ENCODE measurements at regions not wholly inside any gene's neighbourhood (a gene's known extent, or its start where the extent isn't known, plus 50 kb on each side); places are given as distances from the start of the nearest gene placed in this dataset.

DNA sequence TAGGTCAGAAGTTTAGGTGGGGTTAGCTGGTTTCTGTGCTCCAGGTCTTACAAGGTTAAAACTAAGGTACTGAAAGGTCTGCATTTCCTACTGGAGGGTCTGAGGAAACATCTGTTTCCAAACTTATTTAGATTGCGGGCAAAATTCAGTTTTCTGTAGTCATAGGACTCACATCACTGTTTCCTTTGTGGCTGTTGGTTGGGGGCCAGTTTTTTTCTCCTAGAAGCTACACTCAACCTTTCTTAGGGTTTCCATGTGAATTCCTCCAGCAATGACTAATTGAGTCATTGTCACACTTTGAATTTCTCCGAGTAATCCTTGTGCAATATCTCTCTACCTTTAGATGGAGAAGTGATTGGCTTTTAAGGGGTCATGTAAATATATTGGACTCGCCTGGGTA is 773.4 kb upstream of the SLITRK1 start:
- TF ChIP-seq EZH2 (IDR thresholded peaks at IDR 0.05) (no peak), POLR2AphosphoS5 (IDR thresholded peaks at IDR 0.05; ENCODE audit: borderline replicate concordance, low read depth, low read length) (no peak)
